H1 (cell line): ENCODE measurements at regions not wholly inside any gene's neighbourhood (a gene's known extent, or its start where the extent isn't known, plus 50 kb on each side); places are given as distances from the start of the nearest gene placed in this dataset.

ENCODE experiments used
- CTCF ChIA-PET: fragments of 300-600 bp; sonication (Branson Sonifier 250); formaldehyde crosslinking; loops from one replicate; lab custom pipeline; 2021; ENCODE audit not compliant: partially characterized antibody; lab: Charles Lee
- POLR2A ChIA-PET: fragments of 300-600 bp; sonication (Branson Sonifier 250); formaldehyde crosslinking; loops from one replicate; lab custom pipeline; 2021; ENCODE audit warnings: inconsistent platforms; ENCODE audit not compliant: partially characterized antibody; lab: Charles Lee
- DNase-seq, 2 experiments: peaks; one replicate each; pipeline versions ENCODE4 v3.0.0 to v3.0.0-alpha.2; 2010 to 2022; ENCODE audit warnings: low spot score in 2 of 2, low read depth in 1 of 2, mixed read lengths in 1 of 2
- FAIRE-seq: peaks from 2 replicates; lab custom pipeline; 2011; peaks lifted over from hg19 to GRCh38; lab: Jason Lieb, UNC
- H2AFZ ChIP-seq: 2 replicates; pipeline ENCODE4 v1.8.1; 2012; ENCODE audit warnings: low read length, inconsistent platforms
- H2AK5ac ChIP-seq: 2 replicates; pipeline ENCODE4 v1.6.1; 2013; ENCODE audit warnings: low read depth, low read length
- H2BK120ac ChIP-seq: replicated peaks from 2 replicates; pipeline ENCODE3; 2013; ENCODE audit warnings: low read depth, low read length, inconsistent platforms
- H2BK12ac ChIP-seq: 2 replicates; pipeline ENCODE4 v1.6.1; 2013; ENCODE audit warnings: low read depth, low read length
- H2BK15ac ChIP-seq: 2 replicates; pipeline ENCODE4 v1.6.1; 2013; ENCODE audit warnings: low read length
- H2BK20ac ChIP-seq: 2 replicates; pipeline ENCODE4 v1.6.1; 2013; ENCODE audit warnings: low read length
- H2BK5ac ChIP-seq: 2 replicates; pipeline ENCODE4 v1.6.1; 2013; ENCODE audit warnings: low read depth, low read length
- H3K14ac ChIP-seq: 2 replicates; pipeline ENCODE4 v1.6.1; 2013; ENCODE audit warnings: inconsistent platforms; ENCODE audit not compliant: insufficient read length
- H3K18ac ChIP-seq: 2 replicates; pipeline ENCODE4 v1.6.1; 2013; ENCODE audit warnings: low read length; ENCODE audit errors: extremely low read depth
- H3K23ac ChIP-seq: 2 replicates; pipeline ENCODE4 v1.6.1; 2013; ENCODE audit warnings: inconsistent platforms; ENCODE audit not compliant: insufficient read length
- H3K23me2 ChIP-seq: 2 replicates; pipeline ENCODE4 v1.6.1; 2013; ENCODE audit warnings: low read depth, low read length
- H3K27ac ChIP-seq: 2 replicates; pipeline ENCODE4 v1.6.1; 2011; ENCODE audit warnings: low read depth, low read length, inconsistent platforms
- H3K27me3 ChIP-seq, 4 experiments: replicated peaks in 1 of 4; 1 replicate in 1 of 4; 2 replicates in 3 of 4; pipeline versions ENCODE4 v1.6.1 to v1.8.1; 2011 to 2013; ENCODE audit warnings: low read length in 3 of 4, mild to moderate bottlenecking in 3 of 4, inconsistent platforms in 2 of 4, mixed read lengths in 2 of 4, moderate library complexity in 1 of 4; ENCODE audit not compliant: control insufficient read depth in 3 of 4, insufficient read depth in 3 of 4; ENCODE audit errors: extremely low read depth in 1 of 4
- H3K36me3 ChIP-seq, 4 experiments: 2 replicates each; pipeline versions ENCODE4 v1.6.1 to v1.8.1; 2011 to 2013; ENCODE audit warnings: mild to moderate bottlenecking in 4 of 4, low read length in 3 of 4, moderate library complexity in 2 of 4, control low read depth in 1 of 4, inconsistent platforms in 1 of 4; ENCODE audit not compliant: insufficient read depth in 4 of 4, control insufficient read depth in 2 of 4
- H3K4ac ChIP-seq: replicated peaks from 2 replicates; pipeline ENCODE3; 2013; ENCODE audit warnings: low read length, low read depth, mixed read lengths, inconsistent platforms; ENCODE audit not compliant: insufficient read length
- H3K4me1 ChIP-seq, 4 experiments: replicated peaks in 1 of 4; 1 replicate in 1 of 4; 2 replicates in 3 of 4; pipeline versions ENCODE4 v1.6.1 to v1.8.1; 2011 to 2013; ENCODE audit warnings: low read length in 3 of 4, inconsistent platforms in 2 of 4, mixed read lengths in 1 of 4; ENCODE audit not compliant: insufficient read depth in 4 of 4, control insufficient read depth in 3 of 4
- H3K4me2 ChIP-seq, 2 experiments: 2 replicates each; pipeline versions ENCODE4 v1.6.1 to v1.8.1; 2011 to 2013; ENCODE audit warnings: low read depth in 2 of 2, low read length in 2 of 2, control low read depth in 1 of 2, inconsistent platforms in 1 of 2, mild to moderate bottlenecking in 1 of 2; ENCODE audit not compliant: insufficient read depth in 1 of 2
- H3K4me3 ChIP-seq, 4 experiments: fragments of 200-600, 300-600 bp in 1 of 4; sonication (generic), shearing (Covaris generic), sonication (Bioruptor Twin) in 1 of 4; 2 replicates each; pipeline versions ENCODE4 v1.5.1 to v1.8.1; 2011 to 2016; ENCODE audit warnings: low read length in 4 of 4, low read depth in 3 of 4, control low read depth in 2 of 4, inconsistent platforms in 2 of 4, mild to moderate bottlenecking in 2 of 4, mixed read lengths in 1 of 4, moderate library complexity in 1 of 4; ENCODE audit not compliant: insufficient read depth in 2 of 4; ENCODE audit errors: extremely low read depth in 1 of 4
- H3K56ac ChIP-seq: replicated peaks from 2 replicates; pipeline ENCODE3; 2013; ENCODE audit warnings: low read depth, mild to moderate bottlenecking, mixed read lengths, low read length, inconsistent platforms; ENCODE audit not compliant: insufficient read length
- H3K79me1 ChIP-seq: 2 replicates; pipeline ENCODE4 v1.6.1; 2013; ENCODE audit warnings: low read depth, low read length, control low read depth
- H3K79me2 ChIP-seq, 2 experiments: 2 replicates each; pipeline versions ENCODE4 v1.6.1 to v1.8.1; 2012 to 2013; ENCODE audit warnings: low read length in 2 of 2, mild to moderate bottlenecking in 2 of 2, inconsistent platforms in 1 of 2; ENCODE audit not compliant: insufficient read depth in 2 of 2, control insufficient read depth in 1 of 2
- H3K9ac ChIP-seq, 4 experiments: replicated peaks in 1 of 4; 1 replicate in 1 of 4; 2 replicates in 3 of 4; pipeline versions ENCODE4 v1.6.1 to v1.8.1; 2011 to 2013; ENCODE audit warnings: low read depth in 3 of 4, low read length in 3 of 4, control low read depth in 2 of 4, mild to moderate bottlenecking in 2 of 4, moderate library complexity in 2 of 4, inconsistent platforms in 1 of 4; ENCODE audit errors: extremely low read depth in 1 of 4
- H3K9me3 ChIP-seq, 2 experiments: 2 replicates each; pipeline versions ENCODE4 v1.6.1 to v1.8.1; 2012 to 2013; ENCODE audit warnings: mild to moderate bottlenecking in 2 of 2, moderate library complexity in 2 of 2, control low read depth in 1 of 2, inconsistent platforms in 1 of 2, low read depth in 1 of 2, low read length in 1 of 2, mixed read lengths in 1 of 2; ENCODE audit not compliant: insufficient read depth in 2 of 2
- H4K20me1 ChIP-seq, 2 experiments: replicated peaks in 1 of 2; 2 replicates each; pipeline versions ENCODE3 to v1.8.1; 2011 to 2013; ENCODE audit warnings: inconsistent platforms in 2 of 2, low read length in 2 of 2, mild to moderate bottlenecking in 1 of 2; ENCODE audit not compliant: insufficient read depth in 2 of 2, control insufficient read depth in 1 of 2
- H4K5ac ChIP-seq: 2 replicates; pipeline ENCODE4 v1.6.1; 2013; ENCODE audit warnings: low read length, low read depth, mixed read lengths, inconsistent platforms; ENCODE audit not compliant: insufficient read length
- H4K8ac ChIP-seq: 2 replicates; pipeline ENCODE4 v1.8.0; 2013; ENCODE audit warnings: mild to moderate bottlenecking, moderate library complexity, low read length, inconsistent platforms; ENCODE audit not compliant: insufficient read depth; ENCODE audit errors: extremely low read depth
- H4K91ac ChIP-seq: replicated peaks from 2 replicates; pipeline ENCODE3; 2013; ENCODE audit warnings: low read length, mixed read lengths, inconsistent platforms; ENCODE audit not compliant: insufficient read length
- GTF2F1 ChIP-seq: IDR thresholded peaks from 2 replicates; pipeline ENCODE4 v1.6.1; 2012; ENCODE audit warnings: low read depth, low read length, improper control_type of control experiment, borderline replicate concordance
- KDM1A ChIP-seq: fragments of 200-600, 300-600 bp; sonication (generic); IDR thresholded peaks from 2 replicates; pipeline ENCODE4 v1.7.1; 2016; ENCODE audit warnings: mild to moderate bottlenecking, low read length, borderline replicate concordance
- KDM4A ChIP-seq: IDR thresholded peaks from one replicate; pipeline ENCODE4 v1.7.1; 2012; ENCODE audit warnings: low read depth, mild to moderate bottlenecking, moderate library complexity, low read length, inconsistent platforms; ENCODE audit not compliant: severe bottlenecking
- PHF8 ChIP-seq: fragments of 200-600 bp; sonication (generic); conservative IDR thresholded peaks from 2 replicates; pipeline ENCODE4 v1.7.1; 2012; ENCODE audit warnings: low read depth, mild to moderate bottlenecking, inconsistent platforms, low read length, moderate library complexity
- RXRA ChIP-seq: IDR thresholded peaks from 2 replicates; pipeline ENCODE4 v1.6.1; 2011; ENCODE audit warnings: low read depth, mild to moderate bottlenecking, low read length, moderate library complexity; ENCODE audit not compliant: insufficient read depth
- TBP ChIP-seq: IDR thresholded peaks from 2 replicates; pipeline ENCODE4 v1.6.1; 2011; ENCODE audit warnings: low read depth, low read length, improper control_type of control experiment
- WGBS, 2 experiments: shearing (Covaris generic) in 1 of 2; methylation state at CpG; one replicate each; pipeline versions ENCODE4 v1.1.6 to v1.1.7; 2013 to 2015; ENCODE audit warnings: low lambda C conversion rate in 2 of 2, mixed read lengths in 2 of 2, inconsistent platforms in 1 of 2, low coverage in 1 of 2, missing lambda C conversion rate in 1 of 2; ENCODE audit not compliant: insufficient replicate concordance in 2 of 2, insufficient coverage in 1 of 2, insufficient read length in 1 of 2; ENCODE audit errors: extremely low coverage in 1 of 2, missing lambda C conversion rate in 1 of 2; 5-methylcytosine and 5-hydroxymethylcytosine counted together

DNA sequence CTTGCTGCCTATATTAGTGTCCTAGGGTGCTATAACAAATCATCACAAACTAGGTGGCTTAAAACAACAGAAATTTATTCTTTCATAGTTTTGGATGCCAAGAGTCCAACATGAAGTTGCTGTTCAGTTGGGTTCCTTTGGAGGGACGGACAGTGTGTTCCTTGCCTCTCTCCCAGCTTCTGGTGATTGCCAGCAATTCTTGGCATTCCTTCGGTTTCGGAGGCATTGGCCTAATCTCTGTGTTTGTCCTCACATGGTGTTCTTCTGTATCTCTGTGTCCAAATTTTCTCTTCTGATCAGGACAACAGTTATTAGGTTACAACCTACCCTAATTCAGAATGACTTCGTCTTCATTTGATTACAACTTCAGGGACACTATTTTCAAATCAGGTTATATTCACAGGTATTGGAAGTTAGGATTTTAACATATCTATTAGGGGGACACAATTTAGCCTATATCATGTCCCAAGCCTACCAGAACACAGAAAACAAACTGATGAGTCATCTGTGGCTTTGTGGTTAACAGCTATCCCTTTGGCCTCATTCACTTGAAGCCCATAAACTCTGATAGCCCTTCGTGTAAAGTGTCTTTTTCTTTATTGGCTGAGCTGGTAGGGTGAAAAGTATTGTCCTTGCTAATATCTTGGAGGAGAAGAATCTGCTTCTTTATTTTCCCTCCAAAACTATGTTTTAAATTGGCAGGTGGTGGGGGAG lies 83.2 kb upstream of the PAPPA2 start:
- no peak overlapping the region for H2BK5ac ChIP-seq
- no peak for TF ChIP-seq KDM1A
- TF ChIP-seq GTF2F1 = no peak
- TF ChIP-seq KDM4A = no peak
- TF ChIP-seq TBP = no peak
- no peak for TF ChIP-seq PHF8
- no peak for TF ChIP-seq RXRA
- H3K14ac ChIP-seq = no peak overlapping the region
- H3K36me3 ChIP-seq = no peaks in the 10 kb centered on the region
- H4K8ac ChIP-seq = no peak overlapping the region
- FAIRE-seq (no peak), DNase-seq (no peak)
- H4K5ac ChIP-seq = no peak overlapping the region
- H3K4ac ChIP-seq = no peak overlapping the region
- H3K79me1 ChIP-seq = no peaks in the 10 kb centered on the region
- no peaks in the 10 kb centered on the region for H3K79me2 ChIP-seq
- ChIA-PET CTCF (interaction anchor here (1.2 to 1.5 kb wide), 3 partner anchors 9 to 463 kb away, joined by 3 to 4 read pairs (median 3); no protein-coding TSS in a partner anchor), POLR2A (interaction anchor here (1.0 kb wide), 1 partner anchor 501 kb away, joined by 3 read pairs; no protein-coding TSS in a partner anchor)
- no peak overlapping the region for H4K91ac ChIP-seq
- no peak overlapping the region for H3K4me3 ChIP-seq
- H2BK20ac ChIP-seq = no peak overlapping the region
- no peaks in the 10 kb centered on the region for H3K9me3 ChIP-seq
- no peak overlapping the region for H2AFZ ChIP-seq
- H2AK5ac ChIP-seq = no peak overlapping the region
- no peaks in the 10 kb centered on the region for H4K20me1 ChIP-seq
- H2BK15ac ChIP-seq = no peak overlapping the region
- WGBS, 2 experiments = 82% methylated on average over 5 of the region's 5 CpGs; no CpG with 5 or more reads in 1 of the 2 experiments
- H3K23me2 ChIP-seq = no peaks in the 10 kb centered on the region
- no peak overlapping the region for H3K27ac ChIP-seq
- H3K56ac ChIP-seq = no peak overlapping the region
- no peak overlapping the region for H3K9ac ChIP-seq
- H3K4me1 ChIP-seq = no peaks in the 10 kb centered on the region
- H3K27me3 ChIP-seq = no peaks in the 10 kb centered on the region
- no peak overlapping the region for H3K18ac ChIP-seq
- no peak overlapping the region for H3K4me2 ChIP-seq
- H2BK120ac ChIP-seq = no peak overlapping the region
- no peak overlapping the region for H3K23ac ChIP-seq
- no peak overlapping the region for H2BK12ac ChIP-seq
